OCI-LY3 (cell line): ENCODE measurements at regions not wholly inside any gene's neighbourhood (a gene's known extent, or its start where the extent isn't known, plus 50 kb on each side); places are given as distances from the start of the nearest gene placed in this dataset.

Experiments used
- H2AFZ ChIP-seq: fragments of 200-600, 300-600 bp; shearing (Covaris generic); 2 replicates; pipeline ENCODE4 v1.6.0; 2014; ENCODE audit warnings: antibody characterized with exemption, low read depth, low read length
- H3K27ac ChIP-seq: fragments of 200-600, 300-600 bp; sonication (generic); 2 replicates; pipeline ENCODE4 v1.5.1; 2014; ENCODE audit warnings: mild to moderate bottlenecking, low read length, moderate library complexity, mixed read lengths
- H3K27me3 ChIP-seq: fragments of 200-600, 300-600 bp; sonication (generic); 2 replicates; pipeline ENCODE4 v1.6.1; 2014; ENCODE audit warnings: low read depth, low read length, mixed read lengths
- H3K36me3 ChIP-seq: fragments of 200-600, 300-600 bp; sonication (generic); replicated peaks from 2 replicates; pipeline ENCODE3; 2014; ENCODE audit warnings: low read depth, low read length, mixed read lengths
- H3K4me1 ChIP-seq: fragments of 300-600, 200-600 bp; sonication (generic); 2 replicates; pipeline ENCODE4 v1.6.1; 2014; ENCODE audit warnings: low read length, mixed read lengths
- H3K4me2 ChIP-seq: fragments of 200-600, 300-600 bp; sonication (generic); 2 replicates; pipeline ENCODE4 v1.6.1; 2014; ENCODE audit warnings: low read length, mixed read lengths
- H3K4me3 ChIP-seq: fragments of 300-600, 200-600 bp; sonication (generic); 2 replicates; pipeline ENCODE4 v1.5.1; 2014; ENCODE audit warnings: antibody characterized with exemption, mild to moderate bottlenecking, low read length, moderate library complexity
- H3K79me2 ChIP-seq: fragments of 300-600, 200-600 bp; shearing (Covaris generic); 2 replicates; pipeline ENCODE4 v1.6.1; 2014; ENCODE audit warnings: mild to moderate bottlenecking, low read length, mixed read lengths
- H3K9ac ChIP-seq: fragments of 300-600, 200-600 bp; shearing (Covaris generic); 2 replicates; pipeline ENCODE4 v1.6.0; 2014; ENCODE audit warnings: mild to moderate bottlenecking, low read length, moderate library complexity
- H3K9me3 ChIP-seq: fragments of 200-600, 300-600 bp; shearing (Covaris generic); 2 replicates; pipeline ENCODE4 v1.6.1; 2014; ENCODE audit warnings: low read length, mixed read lengths; ENCODE audit not compliant: insufficient read depth
- H4K20me1 ChIP-seq: fragments of 200-600, 300-600 bp; sonication (generic); 2 replicates; pipeline ENCODE4 v1.6.1; 2016; ENCODE audit warnings: low read length, mixed read lengths; ENCODE audit not compliant: insufficient read depth
- CTCF ChIP-seq: fragments of 200-600, 300-600 bp; sonication (generic); IDR thresholded peaks from 2 replicates; pipeline ENCODE4 v1.5.1; 2014; ENCODE audit warnings: antibody characterized with exemption, low read length, low read depth
- EZH2phosphoT487 ChIP-seq: fragments of 200-600 bp; shearing (Covaris generic); IDR thresholded peaks from 2 replicates; pipeline ENCODE4 v1.6.1; 2018; ENCODE audit warnings: antibody characterized with exemption, mixed run types, low read depth

GRCh38 chr6:137290601-137291261 lies 71.5 kb upstream of the IFNGR1 start:
- H3K27ac ChIP-seq, result no peak overlapping the region
- TF ChIP-seq EZH2phosphoT487 (no peak), CTCF (no peak)
- no peak overlapping the region for H2AFZ ChIP-seq
- H3K9ac ChIP-seq, result no peak overlapping the region
- H3K4me1 ChIP-seq, result 0 out of 2 replicates have a peak, but pooled peaks cover 3% of the 10 kb centered on the region
- no peak overlapping the region for H3K4me2 ChIP-seq
- H3K36me3 ChIP-seq, result no peaks in the 10 kb centered on the region
- H3K4me3 ChIP-seq, result no peak overlapping the region
- no peaks in the 10 kb centered on the region for H3K79me2 ChIP-seq
- no peaks in the 10 kb centered on the region for H4K20me1 ChIP-seq
- no peaks in the 10 kb centered on the region for H3K9me3 ChIP-seq
- H3K27me3 ChIP-seq, result no peaks in the 10 kb centered on the region

GRCh38 chr6:137286916-137287315 lies 67.7 kb upstream of the IFNGR1 start:
- no peaks in the 10 kb centered on the region for H3K79me2 ChIP-seq
- no peak overlapping the region for H2AFZ ChIP-seq
- H4K20me1 ChIP-seq, result no peaks in the 10 kb centered on the region
- no peaks in the 10 kb centered on the region for H3K27me3 ChIP-seq
- H3K9ac ChIP-seq, result no peak overlapping the region
- H3K4me2 ChIP-seq, result no peak overlapping the region
- H3K4me1 ChIP-seq, result peaks cover 21% of the 10 kb centered on the region
- no peak overlapping the region for H3K4me3 ChIP-seq
- H3K9me3 ChIP-seq, result no peaks in the 10 kb centered on the region
- no peak overlapping the region for H3K27ac ChIP-seq
- no peak for TF ChIP-seq CTCF
- no peak for TF ChIP-seq EZH2phosphoT487
- no peaks in the 10 kb centered on the region for H3K36me3 ChIP-seq

GRCh38 chr6:137286368-137286767 lies 67.2 kb upstream of the IFNGR1 start:
- no peak overlapping the region for H3K4me3 ChIP-seq
- TF ChIP-seq EZH2phosphoT487 (no peak), CTCF (no peak)
- H3K36me3 ChIP-seq, result no peaks in the 10 kb centered on the region
- H3K4me2 ChIP-seq, result no peak overlapping the region
- no peaks in the 10 kb centered on the region for H4K20me1 ChIP-seq
- H3K27me3 ChIP-seq, result no peaks in the 10 kb centered on the region
- H3K9me3 ChIP-seq, result no peaks in the 10 kb centered on the region
- no peak overlapping the region for H3K9ac ChIP-seq
- no peaks in the 10 kb centered on the region for H3K79me2 ChIP-seq
- no peak overlapping the region for H2AFZ ChIP-seq
- H3K27ac ChIP-seq, result no peak overlapping the region
- H3K4me1 ChIP-seq, result peaks cover 20% of the 10 kb centered on the region

- Histone ChIP-seq H3K9me3 (no peaks in the 10 kb centered on the region), H3K9ac (no peak overlapping the region), H3K4me2 (no peak overlapping the region), H3K36me3 (no peaks in the 10 kb centered on the region), H4K20me1 (no peaks in the 10 kb centered on the region), H3K27me3 (no peaks in the 10 kb centered on the region), H3K27ac (no peak overlapping the region), H3K79me2 (no peaks in the 10 kb centered on the region), H3K4me3 (no peak overlapping the region), H2AFZ (no peak overlapping the region), H3K4me1 (peaks cover 19% of the 10 kb centered on the region)
- TF ChIP-seq EZH2phosphoT487 (no peak), CTCF (no peak)
These were observed 65.6 kb upstream of the IFNGR1 start for GRCh38 chr6:137284811-137285110.
